ENCODE measurements at regions not wholly inside any gene's neighbourhood (a gene's known extent, or its start where the extent isn't known, plus 50 kb on each side); places are given as distances from the start of the nearest gene placed in this dataset.

DNA sequence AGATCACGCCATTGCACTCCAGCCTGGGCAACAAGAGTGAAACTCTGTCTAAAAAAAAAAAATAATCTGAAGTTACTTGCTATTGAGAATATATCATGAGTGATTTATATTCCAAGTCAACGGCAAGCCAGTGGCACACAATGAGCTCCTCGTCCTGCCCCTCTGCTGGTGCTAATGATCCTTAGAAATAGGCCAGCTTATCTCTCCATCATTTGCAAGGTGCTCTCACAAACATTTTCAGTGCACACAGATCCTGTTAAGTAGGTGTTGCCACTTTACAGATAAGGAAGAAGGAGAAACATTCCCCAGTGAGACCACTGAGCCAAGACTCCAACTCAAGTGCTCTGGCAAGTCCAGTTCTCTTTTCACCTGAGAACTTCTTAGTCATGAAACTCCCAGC is 91.3 kb upstream of the GPR45 start:
- no peak for DNase-seq (ENCODE audit: low read depth)
- no peak overlapping the region for H3K4me3 ChIP-seq (ENCODE audit: low read depth, low read length)
- no peak for TF ChIP-seq POLR2A (IDR thresholded peaks at IDR 0.05; ENCODE audit: extremely low read depth, insufficient read length)
- TF ChIP-seq, protein P1, sequence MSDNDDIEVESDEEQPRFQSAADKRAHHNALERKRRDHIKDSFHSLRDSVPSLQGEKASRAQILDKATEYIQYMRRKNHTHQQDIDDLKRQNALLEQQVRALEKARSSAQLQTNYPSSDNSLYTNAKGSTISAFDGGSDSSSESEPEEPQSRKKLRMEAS (IDR thresholded peaks at IDR 0.05; ENCODE audit: low read depth, low read length) = no peak
- no peak for TF ChIP-seq MYC (IDR thresholded peaks at IDR 0.05; ENCODE audit: low read depth, low read length)
- TF ChIP-seq, protein P2, sequence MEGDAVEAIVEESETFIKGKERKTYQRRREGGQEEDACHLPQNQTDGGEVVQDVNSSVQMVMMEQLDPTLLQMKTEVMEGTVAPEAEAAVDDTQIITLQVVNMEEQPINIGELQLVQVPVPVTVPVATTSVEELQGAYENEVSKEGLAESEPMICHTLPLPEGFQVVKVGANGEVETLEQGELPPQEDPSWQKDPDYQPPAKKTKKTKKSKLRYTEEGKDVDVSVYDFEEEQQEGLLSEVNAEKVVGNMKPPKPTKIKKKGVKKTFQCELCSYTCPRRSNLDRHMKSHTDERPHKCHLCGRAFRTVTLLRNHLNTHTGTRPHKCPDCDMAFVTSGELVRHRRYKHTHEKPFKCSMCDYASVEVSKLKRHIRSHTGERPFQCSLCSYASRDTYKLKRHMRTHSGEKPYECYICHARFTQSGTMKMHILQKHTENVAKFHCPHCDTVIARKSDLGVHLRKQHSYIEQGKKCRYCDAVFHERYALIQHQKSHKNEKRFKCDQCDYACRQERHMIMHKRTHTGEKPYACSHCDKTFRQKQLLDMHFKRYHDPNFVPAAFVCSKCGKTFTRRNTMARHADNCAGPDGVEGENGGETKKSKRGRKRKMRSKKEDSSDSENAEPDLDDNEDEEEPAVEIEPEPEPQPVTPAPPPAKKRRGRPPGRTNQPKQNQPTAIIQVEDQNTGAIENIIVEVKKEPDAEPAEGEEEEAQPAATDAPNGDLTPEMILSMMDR (IDR thresholded peaks at IDR 0.05; ENCODE audit: low read depth, low read length) = no peak

DNA sequence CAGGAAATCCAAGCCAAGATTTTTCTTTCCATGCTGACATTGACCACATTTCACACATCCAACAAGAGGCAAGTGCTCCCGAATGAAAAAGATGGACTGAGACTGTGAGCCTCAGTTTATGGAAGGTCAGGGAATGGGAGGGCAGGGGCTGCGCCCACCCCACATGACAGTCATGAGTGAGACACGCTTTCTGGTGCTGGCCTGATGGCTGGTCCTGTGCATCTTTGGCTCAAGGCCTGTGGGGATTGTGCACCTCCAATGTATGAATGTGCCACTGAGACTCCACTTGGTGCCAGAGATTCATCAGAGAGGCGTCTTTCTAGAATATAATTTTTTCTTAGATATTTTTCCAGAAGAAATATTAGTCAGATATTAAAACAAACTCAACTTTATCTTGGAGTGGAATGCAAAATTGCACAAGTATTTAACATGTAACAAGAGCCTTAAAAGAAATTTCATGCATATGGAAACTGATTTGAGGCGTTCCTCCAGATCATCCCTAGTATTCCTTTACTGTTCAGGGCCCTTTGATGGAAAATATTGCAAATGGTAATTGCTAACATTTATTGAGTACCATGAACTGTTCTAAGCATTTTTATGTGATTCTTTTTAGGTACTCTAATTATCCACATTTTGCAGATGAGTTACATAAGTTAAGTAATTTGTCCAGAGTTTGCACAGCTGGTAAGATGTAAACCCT is 87.3 kb upstream of the GPR45 start:
- TF ChIP-seq MYC (IDR thresholded peaks at IDR 0.05; ENCODE audit: low read depth, low read length) = no peak
- TF ChIP-seq, protein P1 (IDR thresholded peaks at IDR 0.05; ENCODE audit: low read depth, low read length) = no peak
- TF ChIP-seq, protein P2 (IDR thresholded peaks at IDR 0.05; ENCODE audit: low read depth, low read length) = no peak
- no peak for TF ChIP-seq POLR2A (IDR thresholded peaks at IDR 0.05; ENCODE audit: extremely low read depth, insufficient read length)
- no peak overlapping the region for H3K4me3 ChIP-seq (ENCODE audit: low read depth, low read length)
- DNase-seq (ENCODE audit: low read depth) = no peak

DNA sequence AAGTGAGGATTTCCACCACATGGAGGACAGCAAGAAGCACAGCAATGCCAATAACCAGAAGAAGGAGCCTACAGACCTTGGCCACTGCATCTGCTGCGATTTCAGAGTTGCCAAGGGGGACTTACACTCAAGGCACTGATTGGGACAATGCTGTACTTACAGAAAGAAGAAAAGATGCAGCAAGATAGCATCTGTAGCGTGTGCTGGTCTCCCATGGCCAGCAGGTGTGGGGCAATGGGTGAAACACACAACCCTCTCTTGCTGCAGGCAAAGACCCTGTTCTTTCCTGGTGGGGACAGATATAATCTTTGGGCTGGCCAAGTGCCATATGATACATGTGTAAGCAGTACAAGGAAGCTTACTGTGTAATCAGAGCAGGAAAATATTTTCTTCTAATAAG is 85.4 kb upstream of the GPR45 start:
- no peak overlapping the region for H3K4me3 ChIP-seq (ENCODE audit: low read depth, low read length)
- TF ChIP-seq, protein P2 (IDR thresholded peaks at IDR 0.05; ENCODE audit: low read depth, low read length) = no peak
- TF ChIP-seq POLR2A (IDR thresholded peaks at IDR 0.05; ENCODE audit: extremely low read depth, insufficient read length) (no peak), MYC (IDR thresholded peaks at IDR 0.05; ENCODE audit: low read depth, low read length) (no peak)
- TF ChIP-seq, protein P1 (IDR thresholded peaks at IDR 0.05; ENCODE audit: low read depth, low read length) = no peak
- DNase-seq (ENCODE audit: low read depth) = no peak

DNA sequence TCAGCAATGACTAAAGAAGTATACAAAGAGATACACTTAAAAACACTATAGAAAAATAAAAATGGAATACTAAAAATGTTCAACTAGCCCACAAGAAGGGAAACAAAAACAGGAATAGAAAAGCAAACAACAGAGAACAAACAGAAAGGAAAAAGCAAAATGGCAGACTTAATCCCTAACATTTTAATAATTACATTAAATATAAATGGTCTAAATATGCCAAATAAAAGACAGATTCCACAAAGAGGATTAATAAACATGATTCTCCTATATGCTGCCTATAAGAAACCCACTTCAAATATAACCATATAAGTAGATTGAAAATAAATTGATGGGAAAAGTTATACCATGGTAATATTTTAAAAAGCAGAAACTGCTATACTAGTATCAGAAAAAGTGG is 83.5 kb upstream of the GPR45 start:
- no peak for DNase-seq (ENCODE audit: low read depth)
- TF ChIP-seq, protein P2 (IDR thresholded peaks at IDR 0.05; ENCODE audit: low read depth, low read length) = no peak
- TF ChIP-seq MYC (IDR thresholded peaks at IDR 0.05; ENCODE audit: low read depth, low read length) = no peak
- TF ChIP-seq POLR2A (IDR thresholded peaks at IDR 0.05; ENCODE audit: extremely low read depth, insufficient read length) = no peak
- TF ChIP-seq, protein P1 (IDR thresholded peaks at IDR 0.05; ENCODE audit: low read depth, low read length) = no peak
- H3K4me3 ChIP-seq (ENCODE audit: low read depth, low read length) = no peak overlapping the region

DNA sequence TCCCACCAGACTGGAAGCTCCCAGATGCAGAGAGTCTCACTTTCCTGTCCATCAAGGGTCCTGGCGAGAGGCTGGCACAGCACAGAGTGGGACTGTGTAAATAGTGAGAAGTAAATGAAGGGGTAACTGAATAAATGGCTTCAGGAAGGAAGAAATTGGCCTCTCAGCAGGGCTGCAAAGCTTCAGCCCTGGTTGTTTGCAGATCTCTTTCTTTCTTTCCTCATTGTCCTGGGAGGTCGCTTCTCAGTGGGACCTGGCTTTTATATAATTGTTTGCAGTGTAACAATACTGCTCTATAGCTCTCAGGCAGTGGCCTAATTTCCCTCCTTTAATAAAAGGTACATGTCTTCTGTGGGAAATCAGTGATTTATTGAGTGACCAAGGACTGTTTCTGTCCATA is 74.9 kb upstream of the GPR45 start:
- no peak for DNase-seq (ENCODE audit: low read depth)
- no peak overlapping the region for H3K4me3 ChIP-seq (ENCODE audit: low read depth, low read length)
- TF ChIP-seq, protein P1 (IDR thresholded peaks at IDR 0.05; ENCODE audit: low read depth, low read length) = no peak
- no peak for TF ChIP-seq POLR2A (IDR thresholded peaks at IDR 0.05; ENCODE audit: extremely low read depth, insufficient read length)

DNA sequence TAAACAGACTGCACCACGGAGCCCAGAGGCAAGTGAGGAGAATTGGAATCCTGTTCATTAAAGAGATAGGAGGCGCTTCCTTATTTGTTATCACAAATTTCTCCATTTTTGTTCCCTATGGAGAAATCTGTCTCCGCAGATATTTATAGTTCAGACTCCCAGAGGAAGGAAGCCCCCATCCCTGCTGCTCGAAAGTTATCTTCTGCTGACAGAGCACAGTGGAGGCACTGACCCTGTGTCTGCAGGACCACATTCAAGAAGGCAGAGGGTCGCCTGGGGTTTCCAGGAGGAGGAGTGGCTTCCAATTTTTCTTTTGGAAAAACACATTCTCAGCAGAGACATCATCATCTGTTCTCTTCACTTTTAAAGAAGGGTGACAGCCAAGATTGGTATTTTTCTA is 73.0 kb upstream of the GPR45 start:
- TF ChIP-seq POLR2A (IDR thresholded peaks at IDR 0.05; ENCODE audit: extremely low read depth, insufficient read length) = no peak
- TF ChIP-seq, protein P2 (IDR thresholded peaks at IDR 0.05; ENCODE audit: low read depth, low read length) = no peak
- TF ChIP-seq, protein P1 (IDR thresholded peaks at IDR 0.05; ENCODE audit: low read depth, low read length) = no peak
- TF ChIP-seq MYC (IDR thresholded peaks at IDR 0.05; ENCODE audit: low read depth, low read length) = no peak
- no peak for DNase-seq (ENCODE audit: low read depth)
- H3K4me3 ChIP-seq (ENCODE audit: low read depth, low read length) = no peak overlapping the region

All from NB4 (cell line).